Glutamatergic neuron (in vitro differentiated cells): ENCODE measurements at regions not wholly inside any gene's neighbourhood (a gene's known extent, or its start where the extent isn't known, plus 50 kb on each side); places are given as distances from the start of the nearest gene placed in this dataset.
A peak's percentile ranks its signal among the peaks of the same experiment; 100 is the strongest.

ENCODE experiments used
- DNase-seq: peaks from one replicate; pipeline ENCODE4 v3.0.0; 2022
- H3K27ac Mint-ChIP-seq: one replicate; pipeline ENCODE4 v1.8.0; 2020; ENCODE audit warnings: mild to moderate bottlenecking, mixed read lengths, inconsistent platforms; ENCODE audit not compliant: unreplicated experiment
- H3K27me3 Mint-ChIP-seq: one replicate; pipeline ENCODE4 v1.8.0; 2020; ENCODE audit warnings: mild to moderate bottlenecking, moderate library complexity, mixed read lengths, inconsistent platforms; ENCODE audit not compliant: unreplicated experiment
- H3K36me3 Mint-ChIP-seq: one replicate; pipeline ENCODE4 v1.8.0; 2020; ENCODE audit warnings: mild to moderate bottlenecking, mixed read lengths, inconsistent platforms; ENCODE audit not compliant: unreplicated experiment
- H3K4me1 Mint-ChIP-seq: one replicate; pipeline ENCODE4 v1.8.0; 2020; ENCODE audit warnings: mild to moderate bottlenecking, low read depth, mixed read lengths, inconsistent platforms; ENCODE audit not compliant: unreplicated experiment
- H3K4me3 Mint-ChIP-seq: one replicate; pipeline ENCODE4 v1.8.0; 2020; ENCODE audit warnings: mild to moderate bottlenecking, mixed read lengths, inconsistent platforms; ENCODE audit not compliant: unreplicated experiment
- H3K9me3 Mint-ChIP-seq: one replicate; pipeline ENCODE4 v1.8.0; 2020; ENCODE audit warnings: mild to moderate bottlenecking, moderate library complexity, mixed read lengths, inconsistent platforms; ENCODE audit not compliant: unreplicated experiment
- CTCF ChIP-seq: fragments of 200-600 bp; sonication (generic); IDR thresholded peaks from one replicate; pipeline ENCODE4 v1.5.0; 2021; ENCODE audit not compliant: partially characterized antibody, unreplicated experiment

- H3K4me3 Mint-ChIP-seq: no peak overlapping the region
- H3K9me3 Mint-ChIP-seq: peaks cover 2% of the 10 kb centered on the region
- no peak overlapping the region for H3K27ac Mint-ChIP-seq
- H3K27me3 Mint-ChIP-seq: peaks cover 4% of the 10 kb centered on the region
- DNase-seq: no peak
- no peak for TF ChIP-seq CTCF
- no peaks in the 10 kb centered on the region for H3K36me3 Mint-ChIP-seq
- H3K4me1 Mint-ChIP-seq: peaks cover 35% of the 10 kb centered on the region
Observed at GRCh38 chr12:24427776-24428175, 478.3 kb upstream of the SOX5 start.

GRCh38 chr12:24425601-24425970 lies 476.1 kb upstream of the SOX5 start:
- Mint-ChIP-seq H3K36me3 (peaks cover 5% of the 10 kb centered on the region), H3K9me3 (peaks cover 2% of the 10 kb centered on the region), H3K4me1 (peaks cover 37% of the 10 kb centered on the region), H3K27me3 (peaks cover 4% of the 10 kb centered on the region), H3K4me3 (peak overlapping the region; percentile 44), H3K27ac (peak overlapping the region; percentile 82)
- no peak for TF ChIP-seq CTCF
- DNase-seq: no peak

- H3K4me1 Mint-ChIP-seq: peaks cover 37% of the 10 kb centered on the region
- TF ChIP-seq CTCF: no peak
- H3K36me3 Mint-ChIP-seq: peaks cover 5% of the 10 kb centered on the region
- H3K4me3 Mint-ChIP-seq: peak overlapping the region; percentile 68
- peaks cover 2% of the 10 kb centered on the region for H3K9me3 Mint-ChIP-seq
- peaks cover 4% of the 10 kb centered on the region for H3K27me3 Mint-ChIP-seq
- DNase-seq: no peak
- H3K27ac Mint-ChIP-seq: peak overlapping the region; percentile 75
Observed at GRCh38 chr12:24424889-24425600, 475.6 kb upstream of the SOX5 start.

GRCh38 chr12:24424376-24424775 lies 474.9 kb upstream of the SOX5 start:
- Mint-ChIP-seq H3K4me1 (peaks cover 37% of the 10 kb centered on the region), H3K9me3 (peaks cover 2% of the 10 kb centered on the region), H3K27ac (peak overlapping the region; percentile 75), H3K4me3 (peak overlapping the region; percentile 68), H3K36me3 (peaks cover 5% of the 10 kb centered on the region), H3K27me3 (peaks cover 4% of the 10 kb centered on the region)
- DNase-seq: no peak
- no peak for TF ChIP-seq CTCF

GRCh38 chr12:24423611-24424010 lies 474.1 kb upstream of the SOX5 start:
- H3K36me3 Mint-ChIP-seq: peaks cover 5% of the 10 kb centered on the region
- no peak for DNase-seq
- H3K27me3 Mint-ChIP-seq: peaks cover 4% of the 10 kb centered on the region
- H3K4me1 Mint-ChIP-seq: peaks cover 37% of the 10 kb centered on the region
- H3K4me3 Mint-ChIP-seq: no peak overlapping the region
- no peak for TF ChIP-seq CTCF
- H3K9me3 Mint-ChIP-seq: peaks cover 2% of the 10 kb centered on the region
- H3K27ac Mint-ChIP-seq: no peak overlapping the region
